K562 (cell line): ENCODE measurements at regions not wholly inside any gene's neighbourhood (a gene's known extent, or its start where the extent isn't known, plus 50 kb on each side); places are given as distances from the start of the nearest gene placed in this dataset.

Experiments
- ATAC-seq: fragments of 200-7000 bp; cut with Tn5 transposase; 3 replicates; pipeline ENCODE4 v1.9.1; 2020; ENCODE audit warnings: moderate library complexity
- BruUV-seq: library from RNA; stranded (reverse); fragments of 400-500 nt; replicated peaks from 2 replicates; lab custom pipeline; 2021; lab: Mats Ljungman, UMichigan
- CTCF ChIA-PET: fragments of 300-600 bp; formaldehyde crosslinking; extraction: SDS; loops from one replicate; lab custom pipeline; 2021; ENCODE audit warnings: low intra/inter-chr PET ratio; lab: Yijun Ruan, JAX
- POLR2A ChIA-PET: fragments of 300-600, 350-650 bp; sonication (Branson Sonifier 250); formaldehyde crosslinking; extraction: SDS; loops from one replicate; lab custom pipeline; 2021; ENCODE audit warnings: antibody characterized with exemption, inconsistent platforms; lab: Yijun Ruan, JAX
- DNase-seq, 4 experiments: peaks; one replicate each; pipeline versions ENCODE4 v3.0.0 to v3.0.0-alpha.2; 2011 to 2018; ENCODE audit warnings: low spot score in 3 of 4, mixed read lengths in 3 of 4; ENCODE audit errors: extremely low read depth in 1 of 4
- FAIRE-seq: peaks from 2 replicates; lab custom pipeline; 2011; peaks lifted over from hg19 to GRCh38; lab: Jason Lieb, UNC
- H2AFZ ChIP-seq: 2 replicates; pipeline ENCODE4 v1.6.0; 2011; ENCODE audit warnings: low read depth, low read length, control low read depth, inconsistent platforms
- H3K27ac ChIP-seq: fragments of 200-600 bp; 3 replicates; pipeline ENCODE4 v1.8.0; 2011; ENCODE audit warnings: low read depth, mild to moderate bottlenecking, control low read depth, inconsistent platforms, low read length, moderate library complexity, mixed read lengths; ENCODE audit errors: extremely low read depth
- H3K27me3 ChIP-seq, 2 experiments: fragments of 300-600 bp in 1 of 2; 2 replicates in 1 of 2; 3 replicates in 1 of 2; pipeline versions ENCODE4 v1.6.0 to v1.8.0; 2011; ENCODE audit warnings: inconsistent platforms in 2 of 2, low read length in 2 of 2, mild to moderate bottlenecking in 1 of 2, mixed read lengths in 1 of 2, moderate library complexity in 1 of 2; ENCODE audit not compliant: control insufficient read depth in 2 of 2, insufficient read depth in 2 of 2
- H3K36me3 ChIP-seq: fragments of 300-600 bp; 3 replicates; pipeline ENCODE4 v1.8.0; 2011; ENCODE audit warnings: mild to moderate bottlenecking, low read length, inconsistent platforms; ENCODE audit not compliant: control insufficient read depth, insufficient read depth
- H3K4me1 ChIP-seq, 2 experiments: fragments of 200-600 bp in 1 of 2; replicated peaks in 1 of 2; 2 replicates in 1 of 2; 3 replicates in 1 of 2; pipeline versions ENCODE4 v1.5.1 to v1.8.0; 2011; ENCODE audit warnings: inconsistent platforms in 2 of 2, low read length in 2 of 2, mild to moderate bottlenecking in 1 of 2, mixed read lengths in 1 of 2, moderate library complexity in 1 of 2; ENCODE audit not compliant: control insufficient read depth in 2 of 2, insufficient read depth in 2 of 2
- H3K4me2 ChIP-seq: 2 replicates; pipeline ENCODE4 v1.6.1; 2011; ENCODE audit warnings: low read length, control low read depth, inconsistent platforms, mixed read lengths; ENCODE audit not compliant: insufficient read depth
- H3K4me3 ChIP-seq: fragments of 200-600 bp; sonication (generic), shearing (Covaris generic); 2 replicates; pipeline ENCODE4 v1.5.1; 2016; ENCODE audit warnings: control low read depth, inconsistent platforms
- H3K79me2 ChIP-seq: fragments of 200-600 bp; 3 replicates; pipeline ENCODE4 v1.8.0; 2011; ENCODE audit warnings: low read length, inconsistent platforms; ENCODE audit not compliant: control insufficient read depth, insufficient read depth
- H3K9ac ChIP-seq, 2 experiments: 2 replicates each; pipeline versions ENCODE4 v1.6.0 to v1.6.1; 2011; ENCODE audit warnings: low read depth in 2 of 2, low read length in 2 of 2, control low read depth in 1 of 2, inconsistent platforms in 1 of 2, mild to moderate bottlenecking in 1 of 2, mixed read lengths in 1 of 2; ENCODE audit not compliant: insufficient read depth in 1 of 2
- H3K9me1 ChIP-seq: one replicate; pipeline ENCODE4 v1.6.0; 2011; ENCODE audit warnings: inconsistent platforms, mild to moderate bottlenecking, low read length, moderate library complexity; ENCODE audit not compliant: control insufficient read depth, insufficient read depth
- H3K9me3 ChIP-seq: replicated peaks from 2 replicates; pipeline ENCODE4 v1.5.1; 2011; ENCODE audit warnings: low read depth, low read length, inconsistent platforms; ENCODE audit not compliant: control insufficient read depth, insufficient read depth
- H4K20me1 ChIP-seq: replicated peaks from 2 replicates; pipeline ENCODE4 v1.6.1; 2011; ENCODE audit warnings: low read length, inconsistent platforms, mixed read lengths; ENCODE audit not compliant: control insufficient read depth, insufficient read depth
- JUN ChIP-seq, 2 experiments: sonication (generic) in 1 of 2; formaldehyde crosslinking in 1 of 2; IDR thresholded peaks; 2 replicates each; pipeline versions ENCODE4 v1.6.1 to v1.8.0; 2012 to 2022; ENCODE audit warnings: borderline replicate concordance in 2 of 2, mild to moderate bottlenecking in 2 of 2, improper control_type of control experiment in 1 of 2, low read depth in 1 of 2, low read length in 1 of 2, missing genetic modification reagents in 1 of 2
- POLR2A ChIP-seq: fragments of 450-650 bp; conservative IDR thresholded peaks from 2 replicates; pipeline ENCODE4 v1.6.1; 2016
- SRSF3 ChIP-seq: fragments of 200-400 bp; formaldehyde crosslinking; IDR thresholded peaks from 2 replicates; pipeline ENCODE4 v1.6.1; 2016; ENCODE audit warnings: mild to moderate bottlenecking, low read length, moderate library complexity; ENCODE audit not compliant: insufficient read depth
- WGBS: fragments of 100-300 bp; shearing (Covaris generic); methylation state at CpG from one replicate; pipeline ENCODE4 v1.1.6; 2016; ENCODE audit warnings: low coverage, mixed read lengths; ENCODE audit not compliant: insufficient coverage; ENCODE audit errors: missing lambda C conversion rate; 5-methylcytosine and 5-hydroxymethylcytosine counted together
- in situ Hi-C: fragments of 300-500 bp; cut with MboI; formaldehyde crosslinking; loops from 4 replicates; pipeline ENCODE4 v1.15.0; 2018; ENCODE audit warnings: inconsistent platforms, mixed read lengths
- intact Hi-C: fragments of 100-400 bp; cut with micrococcal nuclease; formaldehyde crosslinking; loops from 2 replicates; pipeline ENCODE4 v1.14.2; 2022
- TF ChIP-seq, protein P1 (sequence below): fragments of 450-650 bp; formaldehyde crosslinking; conservative IDR thresholded peaks from 2 replicates; pipeline ENCODE4 v1.4.0; 2022; ENCODE audit warnings: mild to moderate bottlenecking, missing genetic modification characterization

DNA sequence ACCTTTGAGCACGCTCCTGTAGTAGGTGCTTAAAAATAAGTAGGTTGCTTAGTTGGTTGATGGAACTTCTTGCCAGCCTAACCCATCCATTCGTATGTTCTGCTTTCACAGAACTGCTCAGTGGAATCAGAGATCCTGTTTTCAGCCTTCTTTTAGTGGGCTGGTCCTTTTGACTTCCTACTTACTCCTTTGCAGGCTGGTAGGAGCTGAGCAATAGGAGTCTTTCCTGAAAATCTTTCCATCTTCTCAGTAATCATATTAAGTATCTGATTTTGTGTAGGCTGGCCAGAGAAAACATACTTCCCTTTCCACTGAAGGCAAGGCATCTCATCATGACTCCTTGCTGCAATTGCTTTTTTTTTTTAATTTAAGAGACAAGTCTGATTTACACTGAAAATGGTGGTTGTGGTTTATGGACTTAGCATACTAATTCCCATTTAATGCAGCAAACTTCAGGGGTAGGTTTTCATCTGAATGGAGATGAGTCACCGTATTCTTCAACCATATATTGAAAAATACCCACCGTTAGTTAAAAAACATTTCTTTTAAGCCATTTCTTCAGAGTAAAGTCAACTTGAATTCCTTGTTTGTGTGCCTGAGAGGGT lies 208.0 kb downstream of the ZNF365 start:
- in situ Hi-C loops (loop anchor here (25.0 kb wide), 1 partner anchor 1155 kb away; no protein-coding TSS in a partner anchor), intact Hi-C loops (no loop called here)
- ChIA-PET POLR2A (no interaction called here), CTCF (interaction anchor here (0.6 kb wide), 1 partner anchor 520 kb away, joined by 4 read pairs; no protein-coding TSS in a partner anchor)
- Histone ChIP-seq H3K27ac (no peak overlapping the region), H3K36me3 (no peaks in the 10 kb centered on the region), H2AFZ (no peak overlapping the region), H3K9ac (no peak overlapping the region), H3K9me1 (no peaks in the 10 kb centered on the region), H3K79me2 (no peaks in the 10 kb centered on the region), H4K20me1 (no peaks in the 10 kb centered on the region), H3K4me3 (no peak overlapping the region), H3K9me3 (no peaks in the 10 kb centered on the region), H3K4me1 (no peaks in the 10 kb centered on the region), H3K4me2 (no peak overlapping the region), H3K27me3 (peaks cover 0 to 6% of the 10 kb centered on the region in 2 experiments; a peak in 2 of 5 replicates)
- 1% methylated on average over 4 of the region's 4 CpGs for WGBS
- TF ChIP-seq POLR2A (no peak), JUN (IDR thresholded peaks at IDR 0.05; ENCODE audit: borderline replicate concordance, low read depth, low read length) (no peak), JUN (CRISPR knock-in tag; IDR thresholded peaks at IDR 0.05; ENCODE audit: borderline replicate concordance) (no peak), SRSF3 (no peak)
- TF ChIP-seq, protein P1, sequence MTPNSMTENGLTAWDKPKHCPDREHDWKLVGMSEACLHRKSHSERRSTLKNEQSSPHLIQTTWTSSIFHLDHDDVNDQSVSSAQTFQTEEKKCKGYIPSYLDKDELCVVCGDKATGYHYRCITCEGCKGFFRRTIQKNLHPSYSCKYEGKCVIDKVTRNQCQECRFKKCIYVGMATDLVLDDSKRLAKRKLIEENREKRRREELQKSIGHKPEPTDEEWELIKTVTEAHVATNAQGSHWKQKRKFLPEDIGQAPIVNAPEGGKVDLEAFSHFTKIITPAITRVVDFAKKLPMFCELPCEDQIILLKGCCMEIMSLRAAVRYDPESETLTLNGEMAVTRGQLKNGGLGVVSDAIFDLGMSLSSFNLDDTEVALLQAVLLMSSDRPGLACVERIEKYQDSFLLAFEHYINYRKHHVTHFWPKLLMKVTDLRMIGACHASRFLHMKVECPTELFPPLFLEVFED (CRISPR knock-in tag) = no peak
- no TSS peak for BruUV-seq
- FAIRE-seq (no peak), ATAC-seq (no peak), DNase-seq (no peak)
